K562 (cell line): ENCODE measurements at regions not wholly inside any gene's neighbourhood (a gene's known extent, or its start where the extent isn't known, plus 50 kb on each side); places are given as distances from the start of the nearest gene placed in this dataset.

ENCODE experiments used
- ARID2 ChIP-seq: fragments of 450-650 bp; IDR thresholded peaks from 2 replicates; pipeline ENCODE4 v1.6.1; 2017; ENCODE audit warnings: antibody characterized with exemption, mild to moderate bottlenecking
- CLOCK ChIP-seq: fragments of 250-450 bp; sonication (Bioruptor Pico); IDR thresholded peaks from 2 replicates; pipeline ENCODE4 v1.4.0; 2020; ENCODE audit warnings: mild to moderate bottlenecking, moderate library complexity, borderline replicate concordance
- FOSL1 ChIP-seq: fragments of 200-800 bp; sonication (Bioruptor generic); conservative IDR thresholded peaks from 2 replicates; pipeline ENCODE4 v1.6.1; 2016; ENCODE audit warnings: missing genetic modification characterization, missing compliant biosample characterization
- L3MBTL2 ChIP-seq: fragments of 450-650 bp; IDR thresholded peaks from 2 replicates; pipeline ENCODE4 v1.6.1; 2016; ENCODE audit warnings: mild to moderate bottlenecking, moderate library complexity
- MXD1 ChIP-seq: fragments of 250-450 bp; sonication (Bioruptor Pico); IDR thresholded peaks from 2 replicates; pipeline ENCODE4 v1.8.0; 2021; ENCODE audit warnings: borderline replicate concordance, mild to moderate bottlenecking, moderate library complexity; ENCODE audit not compliant: poor library complexity, severe bottlenecking
- POU5F1 ChIP-seq: fragments of 150-350 bp; IDR thresholded peaks from 2 replicates; pipeline ENCODE4 v1.6.1; 2014; ENCODE audit warnings: borderline replicate concordance, low read length, low read depth, mild to moderate bottlenecking; ENCODE audit not compliant: partially characterized antibody
- REST ChIP-seq, 2 experiments: fragments of 450-650 bp; formaldehyde crosslinking in 1 of 2; IDR thresholded peaks; 2 replicates each; pipeline versions ENCODE4 v1.4.0 to v1.6.1; 2014 to 2020; ENCODE audit warnings: mild to moderate bottlenecking in 2 of 2, borderline replicate concordance in 1 of 2, low read depth in 1 of 2
- SIRT6 ChIP-seq: IDR thresholded peaks from one replicate; pipeline ENCODE4 v1.6.1; 2012; ENCODE audit warnings: low read depth, mild to moderate bottlenecking, control low read depth, inconsistent platforms, low read length, moderate library complexity
- THRB ChIP-seq: fragments of 450-650 bp; formaldehyde crosslinking; conservative IDR thresholded peaks from 2 replicates; pipeline ENCODE4 v1.4.0; 2022; ENCODE audit warnings: mild to moderate bottlenecking, missing genetic modification characterization
- YBX1 ChIP-seq: fragments of 450-650 bp; IDR thresholded peaks from 2 replicates; pipeline ENCODE4 v1.7.1; 2016; ENCODE audit warnings: mild to moderate bottlenecking
- ZNF274 ChIP-seq: IDR thresholded peaks from 2 replicates; pipeline ENCODE4 v1.6.1; 2011; ENCODE audit warnings: low read depth, mild to moderate bottlenecking, low read length, moderate library complexity, borderline replicate concordance
- ZNF512 ChIP-seq: IDR thresholded peaks from 2 replicates; pipeline ENCODE4 v1.6.1; 2016; ENCODE audit warnings: missing genetic modification characterization, missing compliant biosample characterization
- ZNF586 ChIP-seq: fragments of 450-650 bp; formaldehyde crosslinking; conservative IDR thresholded peaks from 2 replicates; pipeline ENCODE4 v1.4.0; 2020; ENCODE audit warnings: mild to moderate bottlenecking, moderate library complexity

- TF ChIP-seq REST (IDR thresholded peaks at IDR 0.05; ENCODE audit: borderline replicate concordance) (no peak), REST (CRISPR knock-in tag; IDR thresholded peaks at IDR 0.05; ENCODE audit: low read depth) (no peak), POU5F1 (no peak), ZNF512 (tag) (no peak), ZNF586 (CRISPR knock-in tag) (no peak), CLOCK (CRISPR knock-in tag) (no peak), SIRT6 (no peak), YBX1 (no peak), ZNF274 (no peak), L3MBTL2 (no peak), ARID2 (no peak), MXD1 (CRISPR knock-in tag) (no peak), FOSL1 (tag) (no peak), THRB (CRISPR knock-in tag) (no peak)
These were observed 284.8 kb upstream of the TENM3 start (continued) for GRCh38 chr4:181958446-181958845.
